Hepatocyte (in vitro differentiated cells): ENCODE measurements at regions not wholly inside any gene's neighbourhood (a gene's known extent, or its start where the extent isn't known, plus 50 kb on each side); places are given as distances from the start of the nearest gene placed in this dataset.

Experiments
- EZH2phosphoT487 ChIP-seq: fragments of 200-600 bp; sonication (generic); IDR thresholded peaks from one replicate; pipeline ENCODE4 v1.6.1; 2018; ENCODE audit warnings: antibody characterized with exemption, mild to moderate bottlenecking, low read depth, moderate library complexity; ENCODE audit not compliant: unreplicated experiment, severe bottlenecking
- TF ChIP-seq, protein P1 (sequence below): fragments of 200-600 bp; sonication (generic); IDR thresholded peaks from 2 replicates; pipeline ENCODE4 v1.5.1; 2016; ENCODE audit warnings: antibody characterized with exemption, mild to moderate bottlenecking; ENCODE audit not compliant: poor library complexity

DNA sequence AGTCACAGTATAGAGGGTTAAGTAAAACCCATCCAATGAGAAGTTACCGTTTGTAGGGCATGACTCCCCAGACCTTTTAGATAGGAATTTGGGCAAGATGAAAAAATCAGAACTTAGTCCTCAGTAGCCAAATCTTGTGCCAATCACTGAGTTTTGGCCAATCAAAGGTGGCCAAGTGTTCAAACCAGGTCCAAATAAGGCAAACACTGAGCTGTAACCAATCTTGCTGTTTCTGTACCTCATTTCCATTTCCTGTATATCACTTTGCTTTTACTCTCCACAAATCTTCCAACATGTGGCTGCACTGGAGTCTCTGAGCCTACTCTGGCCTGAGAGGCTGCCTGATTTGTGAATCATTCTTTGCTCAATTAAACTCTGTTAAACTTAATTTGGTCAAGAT is 81.8 kb upstream of the GPR6 start:
- TF ChIP-seq, protein P1, sequence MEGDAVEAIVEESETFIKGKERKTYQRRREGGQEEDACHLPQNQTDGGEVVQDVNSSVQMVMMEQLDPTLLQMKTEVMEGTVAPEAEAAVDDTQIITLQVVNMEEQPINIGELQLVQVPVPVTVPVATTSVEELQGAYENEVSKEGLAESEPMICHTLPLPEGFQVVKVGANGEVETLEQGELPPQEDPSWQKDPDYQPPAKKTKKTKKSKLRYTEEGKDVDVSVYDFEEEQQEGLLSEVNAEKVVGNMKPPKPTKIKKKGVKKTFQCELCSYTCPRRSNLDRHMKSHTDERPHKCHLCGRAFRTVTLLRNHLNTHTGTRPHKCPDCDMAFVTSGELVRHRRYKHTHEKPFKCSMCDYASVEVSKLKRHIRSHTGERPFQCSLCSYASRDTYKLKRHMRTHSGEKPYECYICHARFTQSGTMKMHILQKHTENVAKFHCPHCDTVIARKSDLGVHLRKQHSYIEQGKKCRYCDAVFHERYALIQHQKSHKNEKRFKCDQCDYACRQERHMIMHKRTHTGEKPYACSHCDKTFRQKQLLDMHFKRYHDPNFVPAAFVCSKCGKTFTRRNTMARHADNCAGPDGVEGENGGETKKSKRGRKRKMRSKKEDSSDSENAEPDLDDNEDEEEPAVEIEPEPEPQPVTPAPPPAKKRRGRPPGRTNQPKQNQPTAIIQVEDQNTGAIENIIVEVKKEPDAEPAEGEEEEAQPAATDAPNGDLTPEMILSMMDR, result no peak
- TF ChIP-seq EZH2phosphoT487, result no peak
